Epidermal melanocyte (primary cell): ENCODE measurements at regions not wholly inside any gene's neighbourhood (a gene's known extent, or its start where the extent isn't known, plus 50 kb on each side); places are given as distances from the start of the nearest gene placed in this dataset.
"Not testable (repeated sequence)": the region's sequence is repeated elsewhere in the genome, so short reads cannot be mapped to it uniquely, and the experiment has no call there.

Experiments used
- DNase-seq: peaks from one replicate; pipeline ENCODE4 v3.0.0; 2011; ENCODE audit warnings: low spot score; ENCODE audit not compliant: insufficient read length

DNA sequence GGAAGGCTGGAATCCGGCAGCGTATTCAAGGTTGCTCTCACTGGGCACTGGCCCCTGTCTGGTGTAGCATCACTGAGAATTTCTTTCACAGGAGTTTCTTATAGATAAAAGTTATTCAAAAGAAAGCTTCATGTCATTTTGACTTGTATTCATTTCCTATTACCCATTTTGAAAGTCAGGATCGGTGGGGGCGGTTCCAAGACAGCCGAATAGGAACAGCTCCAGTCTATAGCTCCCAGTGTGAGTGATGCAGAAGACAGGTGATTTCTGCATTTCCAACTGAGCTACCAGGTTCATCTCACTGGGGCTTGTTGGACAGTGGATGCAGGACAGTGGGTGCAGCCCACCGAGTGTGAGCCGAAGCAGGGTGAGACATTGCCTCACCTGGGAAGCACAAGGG is 51.5 kb upstream of the CDC42EP3 start:
- not testable (repeated sequence) for DNase-seq

DNA sequence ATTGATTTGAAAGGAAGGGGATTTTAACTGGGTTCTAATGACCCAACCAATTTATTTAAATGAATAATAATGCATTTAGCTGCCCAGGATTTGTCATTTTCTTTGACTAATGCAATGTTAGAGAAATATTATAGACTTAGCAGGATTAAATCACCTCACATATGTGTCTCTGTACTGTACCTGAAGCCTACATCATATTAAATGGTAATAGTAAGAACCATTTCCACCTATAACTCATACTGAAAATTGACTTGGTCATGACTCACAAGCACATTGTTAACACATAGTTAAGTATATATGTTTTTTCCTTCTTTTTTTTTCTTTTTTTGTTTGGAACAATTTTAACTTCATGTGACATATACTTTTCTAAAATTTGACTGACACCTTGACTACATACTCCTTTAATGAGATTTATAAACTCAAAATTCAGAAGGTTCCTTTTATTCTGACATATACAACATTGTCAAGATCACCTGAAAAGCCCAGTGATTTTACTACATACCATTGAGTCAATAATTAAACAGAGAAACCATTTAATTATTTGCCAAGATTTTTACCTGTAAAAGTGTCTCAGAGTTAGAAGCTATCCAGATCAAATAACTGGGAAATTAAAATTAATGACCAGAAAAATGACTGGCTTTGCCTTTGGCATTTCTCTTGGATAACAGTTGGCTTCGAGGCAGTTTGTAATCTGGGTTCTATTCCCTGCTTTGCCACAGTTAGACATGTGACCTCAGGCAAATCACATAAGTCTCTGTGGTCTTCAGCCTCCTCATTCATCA is 58.8 kb upstream of the CDC42EP3 start:
- no peak for DNase-seq

DNA sequence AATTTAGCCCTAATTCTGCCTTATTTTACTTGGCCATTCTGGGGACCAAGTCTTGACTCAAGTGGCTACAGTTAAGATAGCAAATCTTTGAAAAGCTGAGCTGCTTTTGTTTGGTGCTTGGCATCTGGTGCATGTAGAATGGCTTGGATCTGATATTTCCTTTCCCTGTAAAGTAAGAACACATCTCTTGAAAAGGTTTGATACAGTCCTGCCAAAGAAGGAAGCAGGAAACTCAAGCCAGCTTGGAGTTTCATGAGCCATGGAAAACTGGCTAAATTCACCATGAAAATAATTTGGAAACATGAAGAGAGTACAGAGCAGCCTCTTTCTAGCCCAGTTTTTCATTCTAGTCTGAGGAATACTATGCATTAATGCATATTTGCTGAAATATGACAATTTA is 61.0 kb upstream of the CDC42EP3 start:
- not testable (repeated sequence) for DNase-seq

DNA sequence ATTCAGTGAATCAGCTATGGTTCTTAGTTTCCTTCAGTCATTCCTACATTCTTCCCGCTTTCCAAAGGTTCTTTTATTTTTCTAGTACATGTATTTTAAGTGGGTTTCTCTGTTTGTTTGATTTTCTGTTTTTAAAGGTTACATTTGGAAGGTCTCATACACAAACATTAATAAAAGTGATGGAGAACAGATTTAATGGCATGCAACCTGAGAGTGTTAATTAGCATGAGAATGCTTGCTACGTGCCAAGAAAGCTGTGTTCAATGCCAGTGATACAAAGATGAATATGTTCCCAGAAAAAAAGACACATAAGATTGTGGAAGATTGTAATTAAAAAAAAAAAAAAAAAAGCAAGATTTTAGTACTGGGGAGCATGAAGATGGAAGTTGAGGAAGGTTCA is 61.8 kb upstream of the CDC42EP3 start:
- no peak for DNase-seq

DNA sequence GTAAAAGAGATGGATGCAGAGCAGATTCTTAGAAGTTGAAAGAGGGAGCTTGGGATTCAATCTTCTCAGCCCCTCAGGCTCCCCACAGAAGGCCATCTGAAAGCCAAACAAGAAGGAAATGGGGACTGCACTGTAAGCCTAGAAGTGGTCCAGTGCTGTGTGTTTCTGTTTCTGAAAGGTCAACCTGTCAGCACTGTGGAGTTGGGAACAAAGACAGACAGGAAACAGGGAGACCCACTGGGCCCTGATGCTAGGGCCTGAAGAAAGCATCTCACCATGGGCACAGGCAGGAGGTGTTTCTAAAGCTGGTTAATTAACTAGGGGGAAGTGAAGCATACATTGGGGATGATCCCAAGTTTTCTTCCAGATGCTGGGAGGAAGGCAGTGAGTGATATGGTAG is 62.5 kb upstream of the CDC42EP3 start:
- DNase-seq: not testable (repeated sequence)

DNA sequence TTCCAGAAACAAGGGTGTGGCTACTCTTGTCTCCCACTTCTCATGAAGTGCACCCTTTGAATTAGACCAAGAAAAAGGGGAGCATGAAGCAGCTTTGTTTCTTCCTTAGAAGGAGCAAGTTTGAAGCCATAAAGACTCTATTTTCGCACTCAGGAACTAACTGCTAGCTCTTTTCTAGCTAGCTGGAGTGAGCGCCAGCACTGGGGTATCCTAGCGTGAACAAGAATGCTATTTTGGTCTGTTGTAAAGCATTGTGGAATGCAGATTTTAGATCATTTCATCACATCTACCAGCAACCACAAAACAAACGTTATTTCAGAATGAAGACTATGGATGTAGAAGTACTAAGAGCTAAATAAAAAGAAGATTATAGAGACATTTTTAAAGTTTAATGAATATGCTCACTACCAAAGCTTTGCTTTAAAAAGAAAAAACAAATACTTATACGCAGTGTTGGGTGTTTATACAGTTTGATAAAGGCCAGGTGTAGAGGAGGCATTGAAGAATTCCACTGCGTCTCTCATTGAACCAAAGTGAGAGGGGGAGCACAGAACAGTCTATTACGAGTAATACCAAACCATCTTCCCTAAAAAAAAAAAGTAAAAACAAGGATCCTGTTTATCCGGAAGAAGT is 63.6 kb upstream of the CDC42EP3 start:
- DNase-seq: not testable (repeated sequence)

DNA sequence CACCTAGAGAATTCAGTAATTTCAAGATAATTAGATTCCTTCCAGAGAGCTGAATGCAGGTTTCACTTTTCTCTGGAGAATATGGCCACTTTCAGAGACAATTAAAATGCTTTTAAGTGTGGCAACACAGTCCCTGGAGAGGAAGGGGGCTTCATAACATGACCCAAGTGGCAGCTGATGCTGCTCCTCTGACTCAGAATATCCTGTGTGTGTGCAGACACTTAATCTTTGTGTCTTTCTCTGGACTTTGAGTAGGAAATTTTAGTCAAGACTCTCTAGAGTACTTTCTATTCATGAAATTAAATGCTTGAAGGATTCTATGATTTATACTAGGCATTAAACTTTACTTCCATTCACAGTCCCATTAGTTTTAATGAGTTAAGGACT is 64.1 kb upstream of the CDC42EP3 start:
- DNase-seq: not testable (repeated sequence)

DNA sequence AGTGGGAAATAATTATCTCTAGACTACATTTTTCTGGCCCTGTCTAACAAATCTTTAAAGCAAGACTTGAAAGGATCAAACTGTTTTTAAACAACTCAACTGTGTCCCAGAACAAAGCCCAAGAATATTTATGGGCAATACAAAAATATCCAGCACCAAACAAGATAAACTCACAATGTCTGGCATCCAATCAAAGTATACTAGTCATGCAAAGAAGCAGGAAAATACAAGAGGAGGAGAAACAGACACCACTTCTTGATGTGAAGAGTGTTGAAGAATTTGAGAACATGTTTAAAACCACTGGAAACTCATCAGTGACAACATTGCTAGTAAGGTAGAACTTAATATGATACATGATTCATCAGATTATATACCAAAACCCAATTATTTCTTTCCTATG is 66.1 kb upstream of the CDC42EP3 start:
- no peak for DNase-seq

DNA sequence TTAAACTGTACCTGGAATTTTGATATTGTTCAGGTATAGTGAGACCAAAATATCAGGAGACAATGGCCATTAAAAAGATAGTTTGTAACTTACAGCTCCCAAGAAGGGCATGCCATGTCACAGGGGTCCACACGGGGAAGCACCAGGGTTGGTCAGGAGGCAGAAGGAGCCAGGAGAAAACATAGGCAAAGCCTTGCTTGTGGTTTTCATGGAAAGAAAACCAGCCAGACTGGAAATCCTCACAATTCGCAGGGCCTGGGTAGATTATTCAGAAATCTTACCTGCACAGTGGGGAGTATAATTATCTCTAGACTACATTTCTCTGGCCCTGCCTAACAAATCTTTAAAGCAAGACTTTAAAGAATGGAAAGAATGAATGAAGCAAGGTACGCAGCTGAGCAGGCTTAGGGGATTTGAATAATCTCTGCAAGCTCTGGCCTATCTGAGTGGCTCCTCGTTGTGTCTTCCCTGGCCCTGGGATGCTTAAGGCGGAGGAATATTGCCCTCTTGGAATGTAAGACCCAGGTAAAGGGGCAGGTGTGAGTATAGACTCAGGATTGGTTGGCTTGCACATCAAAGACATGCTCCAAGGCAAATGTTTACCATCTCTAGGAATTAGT is 66.9 kb upstream of the CDC42EP3 start:
- no peak for DNase-seq

DNA sequence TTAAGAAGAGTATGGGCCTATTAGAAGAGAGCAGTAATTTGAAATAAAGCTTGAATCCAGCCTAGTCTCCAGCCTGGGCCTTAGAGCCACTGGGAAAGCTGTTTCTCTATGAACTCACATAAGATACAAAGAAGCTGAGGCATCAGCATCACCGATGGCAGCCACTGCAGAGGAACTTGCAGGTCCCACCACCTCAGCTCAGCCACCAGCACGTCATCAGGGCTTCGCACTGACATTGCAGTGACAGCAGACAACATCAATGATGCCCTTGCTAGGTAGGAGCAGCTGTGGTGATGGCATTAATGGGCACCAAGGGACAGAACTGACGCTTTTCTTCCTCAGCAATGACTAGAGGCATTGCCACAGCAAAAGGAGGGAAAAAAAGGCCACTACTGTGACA is 67.7 kb upstream of the CDC42EP3 start:
- no peak for DNase-seq

DNA sequence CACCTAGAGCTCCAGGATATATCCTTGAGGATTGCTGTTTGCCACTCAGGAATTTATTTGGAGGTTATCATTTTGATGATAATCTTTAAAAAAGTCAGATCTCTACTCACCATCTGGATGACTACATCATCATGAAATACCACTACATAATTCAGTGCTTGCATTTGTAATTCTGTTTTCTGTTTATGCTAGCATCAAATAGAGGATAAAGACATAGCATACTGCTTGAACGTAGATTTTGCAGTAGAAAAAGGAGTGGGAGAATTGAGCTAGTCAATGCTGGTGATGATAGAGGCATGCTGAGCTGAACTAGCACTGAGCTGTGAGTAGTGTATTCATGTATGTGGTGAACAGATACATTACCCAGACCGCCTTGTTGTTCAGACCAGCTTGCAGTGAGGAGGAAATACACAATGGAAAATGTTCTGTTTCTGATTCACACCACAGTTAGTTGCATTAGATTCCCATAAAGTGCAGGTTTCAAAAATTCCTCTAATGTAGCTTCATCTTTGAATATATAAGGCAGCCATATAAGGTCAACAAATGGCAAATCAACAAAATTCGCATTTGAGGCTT is 68.8 kb upstream of the CDC42EP3 start:
- DNase-seq: no peak

DNA sequence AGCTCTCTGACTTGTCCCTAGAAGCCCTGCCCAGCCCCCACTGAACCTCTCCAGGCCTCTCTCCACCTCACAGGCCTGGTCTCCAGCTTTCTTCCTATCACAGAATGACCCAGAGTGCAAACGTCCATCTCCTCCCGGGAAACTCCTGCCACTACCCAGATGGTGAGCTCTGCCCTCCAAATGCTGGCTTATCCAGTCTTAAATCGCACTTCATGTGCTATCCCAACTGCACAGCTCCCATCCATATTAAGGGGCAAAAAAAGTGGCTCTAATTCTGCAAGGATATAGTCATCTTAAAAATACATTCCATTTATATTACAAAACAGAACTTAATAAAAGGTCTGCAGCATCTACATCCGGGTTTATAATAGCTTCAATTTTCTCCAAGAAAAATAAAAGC is 70.8 kb upstream of the CDC42EP3 start:
- no peak for DNase-seq

DNA sequence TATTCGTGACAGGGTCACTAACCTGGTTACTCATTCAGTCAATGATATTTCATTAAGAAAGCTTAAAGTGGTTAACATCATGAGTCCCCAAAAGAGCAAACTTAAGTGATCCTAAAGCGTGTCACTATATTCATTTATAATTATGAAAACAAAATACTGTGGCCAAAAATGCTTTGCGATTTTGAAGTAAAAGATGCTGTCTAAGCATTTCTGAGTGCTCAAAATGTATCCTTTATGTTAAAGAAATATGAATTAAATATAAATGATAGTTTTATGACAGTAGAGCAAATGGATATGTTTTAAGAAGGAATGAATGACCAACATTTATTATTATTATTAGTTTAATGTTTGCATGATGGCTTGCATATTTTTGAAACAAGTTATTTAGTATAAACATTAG is 72.6 kb upstream of the CDC42EP3 start:
- no peak for DNase-seq

DNA sequence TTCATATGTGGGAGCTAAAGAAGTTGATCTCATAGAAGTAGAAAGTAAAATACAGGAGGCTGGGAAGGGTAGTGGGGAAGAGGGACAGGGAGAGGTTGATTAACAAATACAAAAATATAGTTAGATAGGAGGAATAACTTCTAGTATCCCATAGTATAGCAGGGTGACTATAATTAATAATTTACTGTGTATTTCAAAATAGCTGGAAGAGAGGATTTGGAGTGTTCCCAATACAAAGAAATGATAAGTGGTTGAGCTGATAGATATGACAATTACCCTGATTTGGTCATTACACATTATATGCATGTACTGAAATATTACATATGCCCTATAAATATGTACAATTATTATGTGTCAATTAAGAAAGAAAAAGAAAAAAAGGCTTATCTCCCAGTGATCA is 73.5 kb upstream of the CDC42EP3 start:
- not testable (repeated sequence) for DNase-seq

DNA sequence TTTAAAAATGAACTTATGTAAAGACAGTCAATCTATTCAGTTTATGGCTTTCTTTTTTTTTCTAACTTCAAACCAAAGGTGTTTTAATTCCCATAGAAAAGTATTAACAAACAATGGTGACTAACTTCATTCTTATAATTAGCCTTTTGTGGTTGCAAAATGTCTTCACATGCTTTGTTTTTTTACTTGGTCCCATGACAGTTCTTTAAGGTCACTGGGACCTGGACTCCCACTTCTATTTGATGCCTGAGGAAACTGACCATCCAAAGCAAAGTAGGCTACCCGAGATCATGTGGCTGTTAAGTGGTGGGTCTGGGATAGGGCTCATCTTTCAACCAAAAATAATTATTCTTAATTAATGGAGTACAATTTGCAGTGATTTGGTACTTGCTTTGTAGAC is 74.6 kb upstream of the CDC42EP3 start:
- not testable (repeated sequence) for DNase-seq

DNA sequence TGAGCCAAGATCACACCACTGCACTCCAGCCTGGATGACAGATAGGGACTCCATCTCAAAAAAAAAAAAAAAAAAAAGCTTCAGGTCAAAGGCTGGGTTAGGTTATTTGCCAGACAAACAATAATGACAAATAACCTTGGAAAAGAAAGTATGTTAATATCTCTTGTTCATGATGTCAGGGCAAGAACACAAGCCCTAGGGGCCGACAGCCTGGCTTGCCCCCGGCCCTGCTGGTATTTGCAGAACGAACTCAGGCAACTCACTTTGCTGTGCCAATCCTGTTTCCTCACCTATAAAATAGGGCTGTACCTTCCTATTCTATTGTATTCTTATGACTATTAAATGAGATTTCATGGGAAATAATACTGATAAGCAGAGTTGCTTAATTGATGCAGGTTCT is 75.4 kb upstream of the CDC42EP3 start:
- no peak for DNase-seq

DNA sequence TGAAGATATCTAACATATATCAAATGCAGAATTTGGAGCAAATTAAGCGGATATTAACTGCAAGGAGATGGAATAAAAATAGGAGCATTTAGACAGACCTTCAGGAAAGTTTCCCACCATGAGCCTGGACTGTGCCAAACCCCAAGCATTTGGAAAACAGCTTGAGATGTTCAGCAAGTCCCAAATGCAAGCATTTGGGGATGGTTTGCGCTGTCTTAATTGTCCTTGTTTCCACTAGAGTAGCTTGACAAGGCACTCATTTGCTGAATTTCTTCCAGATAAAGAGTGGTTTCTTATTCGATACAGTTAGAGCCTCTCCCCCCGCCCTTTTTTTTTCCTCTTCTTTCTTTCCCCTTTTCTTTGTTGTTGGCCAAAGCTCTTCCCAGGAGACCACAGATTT is 77.1 kb upstream of the CDC42EP3 start:
- DNase-seq: no peak

DNA sequence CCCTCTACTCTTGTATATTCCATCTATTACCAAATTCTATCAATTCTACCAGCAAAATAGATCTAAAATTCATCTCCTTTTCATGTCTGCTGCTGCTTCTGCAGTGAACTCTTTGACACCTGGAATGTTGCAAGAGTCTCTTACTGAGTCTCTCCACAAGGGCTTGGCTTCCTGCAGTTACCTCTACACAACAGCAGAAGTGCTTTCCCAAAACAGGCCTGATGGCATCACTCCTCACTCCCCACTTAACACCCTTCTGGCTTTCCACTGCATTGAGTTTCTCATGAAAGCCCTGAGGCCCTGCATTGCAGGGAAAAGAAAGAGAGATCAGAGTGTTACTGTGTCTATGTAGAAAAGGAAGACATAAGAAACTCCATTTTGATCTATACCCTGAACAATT is 78.8 kb upstream of the CDC42EP3 start:
- DNase-seq: not testable (repeated sequence)

DNA sequence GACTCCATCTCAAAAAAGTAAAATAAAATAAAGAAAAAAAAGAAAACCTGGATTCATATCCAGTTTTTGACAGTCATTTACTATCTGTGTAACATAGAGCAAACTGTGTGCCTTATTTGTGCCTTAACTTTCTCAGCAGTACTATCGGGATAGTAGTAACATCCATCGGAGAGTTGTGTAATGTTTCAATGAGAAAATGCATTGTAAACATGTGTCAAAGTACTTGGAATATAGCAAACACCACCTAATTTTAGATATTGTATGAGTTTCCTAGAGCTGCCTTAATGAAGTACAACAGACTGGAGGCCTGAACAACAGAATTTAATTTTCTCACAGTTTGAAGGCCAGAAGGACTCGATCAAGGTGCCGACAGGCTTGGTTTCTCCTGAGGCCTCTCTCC is 81.3 kb upstream of the CDC42EP3 start:
- no peak for DNase-seq

DNA sequence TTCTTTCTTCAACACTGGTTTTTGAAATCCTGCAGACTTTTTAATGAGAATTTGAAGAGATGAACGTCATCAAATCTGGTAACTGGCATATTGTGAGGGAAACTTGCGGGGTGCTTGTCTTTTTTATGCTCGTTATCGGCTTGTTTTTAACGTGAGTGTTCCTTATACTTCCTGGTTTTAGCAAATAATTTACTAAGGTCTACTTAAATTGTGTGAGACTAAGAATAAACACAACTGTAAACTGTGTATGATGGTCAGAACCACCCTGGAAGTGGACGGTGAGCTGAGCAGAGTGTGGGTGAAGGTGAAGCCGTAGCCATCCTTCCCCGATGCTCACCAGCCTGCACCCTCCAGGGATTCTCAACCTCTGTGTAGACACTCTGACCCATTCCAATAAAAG is 82.3 kb upstream of the CDC42EP3 start:
- DNase-seq: no peak

DNA sequence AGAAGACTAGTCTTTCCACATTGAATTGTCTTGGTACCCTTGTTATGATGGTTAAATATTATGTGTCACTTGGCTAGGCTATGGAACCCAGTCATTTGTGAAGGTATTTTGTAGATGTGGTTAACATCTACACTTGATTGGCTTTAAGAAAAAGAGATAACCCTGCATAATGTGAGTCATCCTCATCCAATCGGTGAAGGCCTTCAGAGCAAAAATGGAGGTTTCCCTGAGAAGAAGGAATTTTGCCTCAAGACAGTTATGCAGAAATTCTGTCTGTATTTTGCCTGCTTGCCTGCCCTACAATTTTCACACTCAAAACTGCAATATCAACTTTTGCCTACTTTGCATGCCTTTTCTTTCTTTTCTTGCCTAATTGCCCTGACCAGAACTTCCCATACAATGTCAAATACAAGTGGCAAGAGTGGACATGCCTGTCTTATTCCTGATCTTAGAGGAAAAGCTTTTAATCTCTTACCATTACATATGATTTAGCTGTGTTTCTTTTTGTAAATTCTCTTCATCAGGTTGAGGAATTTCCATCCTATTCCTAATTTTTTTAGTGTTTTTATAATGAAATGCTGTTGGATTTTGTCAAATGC is 84.6 kb upstream of the CDC42EP3 start:
- not testable (repeated sequence) for DNase-seq

DNA sequence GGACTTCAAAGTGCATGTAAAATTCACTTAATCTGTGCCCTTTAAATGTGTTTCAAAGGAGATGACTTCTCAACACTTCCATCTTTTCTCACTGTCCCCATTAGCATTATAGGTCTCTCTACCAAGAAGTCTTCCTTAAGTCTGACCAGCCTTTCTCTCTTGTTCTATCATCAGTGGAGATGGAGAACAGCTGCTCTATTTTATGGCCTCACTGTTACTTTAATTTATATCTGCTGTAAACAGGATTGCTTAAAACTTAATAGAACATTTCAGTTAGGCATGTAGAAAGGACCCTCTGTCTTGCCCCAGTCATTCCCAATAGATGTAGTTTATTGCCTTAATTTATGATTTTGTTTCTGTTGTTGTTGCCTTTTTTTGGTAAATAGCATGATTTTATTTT is 86.0 kb upstream of the CDC42EP3 start:
- not testable (repeated sequence) for DNase-seq
